ENCODE measurements at regions not wholly inside any gene's neighbourhood (a gene's known extent, or its start where the extent isn't known, plus 50 kb on each side); places are given as distances from the start of the nearest gene placed in this dataset.

DNA sequence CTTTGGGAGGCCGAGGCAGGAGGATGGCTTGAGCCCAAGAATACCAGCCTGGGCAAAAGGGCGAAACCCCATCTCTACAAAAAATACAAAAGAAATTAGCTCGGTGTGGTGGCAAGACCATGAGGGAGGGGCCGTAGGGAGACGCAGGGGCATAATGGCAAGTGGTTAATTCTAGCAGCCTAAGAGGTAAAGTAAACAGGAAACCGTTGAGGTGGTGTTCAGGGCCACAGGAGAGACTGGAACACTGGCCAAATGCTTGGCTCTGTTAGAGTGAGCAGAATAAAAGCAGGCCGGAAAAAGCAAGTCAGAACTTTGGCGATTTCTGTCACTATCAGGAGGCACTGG is 89.2 kb downstream of the RIPK4 start:
- H3K27me3 ChIP-seq (ENCODE audit: insufficient read depth, poor library complexity, severe bottlenecking): no peaks in the 10 kb centered on the region
- no peak for DNase-seq (ENCODE audit: low read depth in 1 of 2, low spot score in 1 of 2)
- TF ChIP-seq GABPA (IDR thresholded peaks at IDR 0.05; ENCODE audit: low read depth) (no peak), CTCF (IDR thresholded peaks at IDR 0.05; ENCODE audit: insufficient read depth, low read length) (no peak), SPI1 (IDR thresholded peaks at IDR 0.05; ENCODE audit: borderline replicate concordance, low read depth) (no peak), POLR2AphosphoS5 (IDR thresholded peaks at IDR 0.05; ENCODE audit: low read depth) (no peak)
- TF ChIP-seq, protein P1, sequence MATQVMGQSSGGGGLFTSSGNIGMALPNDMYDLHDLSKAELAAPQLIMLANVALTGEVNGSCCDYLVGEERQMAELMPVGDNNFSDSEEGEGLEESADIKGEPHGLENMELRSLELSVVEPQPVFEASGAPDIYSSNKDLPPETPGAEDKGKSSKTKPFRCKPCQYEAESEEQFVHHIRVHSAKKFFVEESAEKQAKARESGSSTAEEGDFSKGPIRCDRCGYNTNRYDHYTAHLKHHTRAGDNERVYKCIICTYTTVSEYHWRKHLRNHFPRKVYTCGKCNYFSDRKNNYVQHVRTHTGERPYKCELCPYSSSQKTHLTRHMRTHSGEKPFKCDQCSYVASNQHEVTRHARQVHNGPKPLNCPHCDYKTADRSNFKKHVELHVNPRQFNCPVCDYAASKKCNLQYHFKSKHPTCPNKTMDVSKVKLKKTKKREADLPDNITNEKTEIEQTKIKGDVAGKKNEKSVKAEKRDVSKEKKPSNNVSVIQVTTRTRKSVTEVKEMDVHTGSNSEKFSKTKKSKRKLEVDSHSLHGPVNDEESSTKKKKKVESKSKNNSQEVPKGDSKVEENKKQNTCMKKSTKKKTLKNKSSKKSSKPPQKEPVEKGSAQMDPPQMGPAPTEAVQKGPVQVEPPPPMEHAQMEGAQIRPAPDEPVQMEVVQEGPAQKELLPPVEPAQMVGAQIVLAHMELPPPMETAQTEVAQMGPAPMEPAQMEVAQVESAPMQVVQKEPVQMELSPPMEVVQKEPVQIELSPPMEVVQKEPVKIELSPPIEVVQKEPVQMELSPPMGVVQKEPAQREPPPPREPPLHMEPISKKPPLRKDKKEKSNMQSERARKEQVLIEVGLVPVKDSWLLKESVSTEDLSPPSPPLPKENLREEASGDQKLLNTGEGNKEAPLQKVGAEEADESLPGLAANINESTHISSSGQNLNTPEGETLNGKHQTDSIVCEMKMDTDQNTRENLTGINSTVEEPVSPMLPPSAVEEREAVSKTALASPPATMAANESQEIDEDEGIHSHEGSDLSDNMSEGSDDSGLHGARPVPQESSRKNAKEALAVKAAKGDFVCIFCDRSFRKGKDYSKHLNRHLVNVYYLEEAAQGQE (IDR thresholded peaks at IDR 0.05; ENCODE audit: insufficient replicate concordance, low read depth): no peak
- H3K4me3 ChIP-seq (replicated peaks; ENCODE audit: insufficient read depth, low read length): no peak overlapping the region
- no peak overlapping the region for H3K27ac ChIP-seq (replicated peaks)

DNA sequence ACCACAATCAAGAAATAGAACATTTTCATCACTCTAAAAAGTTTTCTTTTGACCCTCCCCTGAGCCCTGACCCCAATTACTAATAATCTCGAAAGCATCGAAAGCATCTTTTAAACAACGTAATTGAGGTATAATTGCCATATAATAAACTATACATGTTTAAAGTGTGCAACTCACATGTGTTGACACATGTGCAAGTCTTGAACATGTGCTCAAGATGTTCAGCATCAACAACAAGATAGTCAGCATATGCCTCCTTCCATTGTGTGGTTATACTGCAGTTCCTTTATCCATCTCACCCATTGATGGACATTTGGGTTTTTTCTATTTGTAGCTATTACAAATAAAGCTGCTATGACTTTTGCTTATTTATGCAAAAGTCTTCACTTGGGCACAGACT is 90.7 kb downstream of the RIPK4 start:
- Histone ChIP-seq H3K27me3 (ENCODE audit: insufficient read depth, poor library complexity, severe bottlenecking) (no peaks in the 10 kb centered on the region), H3K27ac (replicated peaks) (no peak overlapping the region), H3K4me3 (replicated peaks; ENCODE audit: insufficient read depth, low read length) (no peak overlapping the region)
- DNase-seq (ENCODE audit: low read depth in 1 of 2, low spot score in 1 of 2): no peak
- TF ChIP-seq GABPA (IDR thresholded peaks at IDR 0.05; ENCODE audit: low read depth) (no peak), POLR2AphosphoS5 (IDR thresholded peaks at IDR 0.05; ENCODE audit: low read depth) (no peak), CTCF (IDR thresholded peaks at IDR 0.05; ENCODE audit: insufficient read depth, low read length) (no peak), SPI1 (IDR thresholded peaks at IDR 0.05; ENCODE audit: borderline replicate concordance, low read depth) (no peak)
- TF ChIP-seq, protein P1 (IDR thresholded peaks at IDR 0.05; ENCODE audit: insufficient replicate concordance, low read depth): no peak

DNA sequence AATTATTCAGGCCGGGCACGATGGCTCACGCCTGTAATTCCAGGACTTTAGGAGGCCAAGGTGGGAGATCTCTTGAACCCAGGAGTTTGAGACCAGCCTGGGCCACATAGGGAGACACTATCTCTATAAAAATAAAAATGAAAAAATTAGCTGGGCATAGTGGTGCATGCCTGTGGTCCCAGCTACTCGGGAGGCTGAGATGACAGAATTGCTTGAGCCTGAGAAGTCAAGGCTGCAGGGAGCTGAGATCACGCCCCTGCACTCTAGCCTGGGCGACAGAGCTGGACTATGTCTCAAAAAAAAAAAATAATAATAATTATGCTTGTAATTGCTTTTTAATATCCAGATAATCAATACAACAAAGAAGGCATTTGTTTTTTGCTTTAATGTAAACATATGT is 91.3 kb downstream of the RIPK4 start:
- TF ChIP-seq POLR2AphosphoS5 (IDR thresholded peaks at IDR 0.05; ENCODE audit: low read depth) (no peak), SPI1 (IDR thresholded peaks at IDR 0.05; ENCODE audit: borderline replicate concordance, low read depth) (no peak), CTCF (IDR thresholded peaks at IDR 0.05; ENCODE audit: insufficient read depth, low read length) (no peak), GABPA (IDR thresholded peaks at IDR 0.05; ENCODE audit: low read depth) (no peak)
- TF ChIP-seq, protein P1 (IDR thresholded peaks at IDR 0.05; ENCODE audit: insufficient replicate concordance, low read depth): no peak
- Histone ChIP-seq H3K27me3 (ENCODE audit: insufficient read depth, poor library complexity, severe bottlenecking) (no peaks in the 10 kb centered on the region), H3K4me3 (replicated peaks; ENCODE audit: insufficient read depth, low read length) (no peak overlapping the region), H3K27ac (replicated peaks) (no peak overlapping the region)
- no peak for DNase-seq (ENCODE audit: low read depth in 1 of 2, low spot score in 1 of 2)
